Mammary epithelial cell (primary cell): ENCODE measurements at regions not wholly inside any gene's neighbourhood (a gene's known extent, or its start where the extent isn't known, plus 50 kb on each side); places are given as distances from the start of the nearest gene placed in this dataset.

Experiments
- EZH2 ChIP-seq: IDR thresholded peaks from 2 replicates; pipeline ENCODE4 v1.6.1; 2012; ENCODE audit warnings: low read length, inconsistent platforms, borderline replicate concordance
- TF ChIP-seq, protein P1 (sequence below), 2 donors: IDR thresholded peaks in 1 of 2; conservative IDR thresholded peaks in 1 of 2; 2 replicates each; pipeline ENCODE4 v1.5.1; 2011 to 2012; ENCODE audit warnings: inconsistent platforms in 2 of 2, low read length in 2 of 2, mild to moderate bottlenecking in 2 of 2, control low read depth in 1 of 2, low read depth in 1 of 2; ENCODE audit not compliant: insufficient read depth in 1 of 2; ENCODE audit errors: extremely low read depth in 1 of 2

GRCh38 chr5:142254431-142254830, 70.4 kb downstream of the SPRY4 start:
- TF ChIP-seq, protein P1, sequence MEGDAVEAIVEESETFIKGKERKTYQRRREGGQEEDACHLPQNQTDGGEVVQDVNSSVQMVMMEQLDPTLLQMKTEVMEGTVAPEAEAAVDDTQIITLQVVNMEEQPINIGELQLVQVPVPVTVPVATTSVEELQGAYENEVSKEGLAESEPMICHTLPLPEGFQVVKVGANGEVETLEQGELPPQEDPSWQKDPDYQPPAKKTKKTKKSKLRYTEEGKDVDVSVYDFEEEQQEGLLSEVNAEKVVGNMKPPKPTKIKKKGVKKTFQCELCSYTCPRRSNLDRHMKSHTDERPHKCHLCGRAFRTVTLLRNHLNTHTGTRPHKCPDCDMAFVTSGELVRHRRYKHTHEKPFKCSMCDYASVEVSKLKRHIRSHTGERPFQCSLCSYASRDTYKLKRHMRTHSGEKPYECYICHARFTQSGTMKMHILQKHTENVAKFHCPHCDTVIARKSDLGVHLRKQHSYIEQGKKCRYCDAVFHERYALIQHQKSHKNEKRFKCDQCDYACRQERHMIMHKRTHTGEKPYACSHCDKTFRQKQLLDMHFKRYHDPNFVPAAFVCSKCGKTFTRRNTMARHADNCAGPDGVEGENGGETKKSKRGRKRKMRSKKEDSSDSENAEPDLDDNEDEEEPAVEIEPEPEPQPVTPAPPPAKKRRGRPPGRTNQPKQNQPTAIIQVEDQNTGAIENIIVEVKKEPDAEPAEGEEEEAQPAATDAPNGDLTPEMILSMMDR (conservative IDR thresholded peaks at IDR 0.05 in 1 of 2, IDR thresholded peaks at IDR 0.05 in 1 of 2; ENCODE audit: extremely low read depth in 1 of 2, insufficient read depth in 1 of 2, low read depth in 1 of 2, low read length in 2 of 2): no peak
- no peak for TF ChIP-seq EZH2
